ENCODE measurements at regions not wholly inside any gene's neighbourhood (a gene's known extent, or its start where the extent isn't known, plus 50 kb on each side); places are given as distances from the start of the nearest gene placed in this dataset.

DNA sequence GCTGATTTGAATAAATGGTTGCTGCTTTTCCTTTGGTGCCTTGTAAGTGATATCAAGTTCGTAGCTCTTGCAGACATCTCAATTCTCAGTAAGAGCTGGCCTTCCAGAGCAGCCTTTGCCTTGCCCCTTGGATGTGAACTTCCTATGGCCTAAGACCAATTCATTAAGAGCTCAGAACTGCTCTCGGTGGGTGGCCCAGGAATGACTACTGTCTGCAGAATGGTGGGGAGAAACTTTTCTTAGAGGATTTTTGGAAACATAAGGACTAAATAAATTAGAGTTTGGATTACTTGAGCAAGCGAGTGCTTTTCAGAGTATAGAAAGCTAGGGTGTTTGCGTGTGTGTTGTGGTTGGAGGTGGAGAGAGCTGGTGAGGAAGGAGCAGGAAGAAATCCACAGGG lies 306.4 kb upstream of the TBX3 start:
- Histone ChIP-seq H3K9ac (replicated peaks in 1 of 4; ENCODE audit: extremely low read depth in 1 of 4, low read depth in 3 of 4, low read length in 3 of 4) (no peak overlapping the region), H3K4me2 (ENCODE audit: insufficient read depth in 1 of 2, low read depth in 2 of 2, low read length in 2 of 2) (no peak overlapping the region), H4K8ac (ENCODE audit: extremely low read depth, insufficient read depth, low read length) (no peak overlapping the region), H3K9me3 (ENCODE audit: insufficient read depth in 2 of 2, low read depth in 1 of 2, low read length in 1 of 2) (0 out of 4 replicates have a peak, but pooled peaks cover 0 to 2% of the 10 kb centered on the region in 2 experiments), H3K4me3 (ENCODE audit: extremely low read depth in 1 of 4, insufficient read depth in 2 of 4, low read depth in 3 of 4, low read length in 4 of 4) (no peak overlapping the region), H2BK20ac (ENCODE audit: low read length) (no peak overlapping the region), H2AK5ac (ENCODE audit: low read depth, low read length) (no peak overlapping the region), H3K79me2 (ENCODE audit: control insufficient read depth in 1 of 2, insufficient read depth in 2 of 2, low read length in 2 of 2) (no peaks in the 10 kb centered on the region), H4K5ac (ENCODE audit: insufficient read length, low read depth, low read length) (no peak overlapping the region), H3K36me3 (ENCODE audit: control insufficient read depth in 2 of 4, insufficient read depth in 4 of 4, low read length in 3 of 4) (no peaks in the 10 kb centered on the region), H3K4me1 (replicated peaks in 1 of 4; ENCODE audit: control insufficient read depth in 3 of 4, insufficient read depth in 4 of 4, low read length in 3 of 4) (peaks cover 0 to 3% (median 0%) of the 10 kb centered on the region in 4 experiments; a peak in 2 of 7 replicates), H3K14ac (ENCODE audit: insufficient read length) (no peak overlapping the region), H4K91ac (replicated peaks; ENCODE audit: insufficient read length, low read length) (no peak overlapping the region), H3K56ac (replicated peaks; ENCODE audit: insufficient read length, low read depth, low read length) (no peak overlapping the region), H3K27me3 (replicated peaks in 1 of 4; ENCODE audit: control insufficient read depth in 3 of 4, extremely low read depth in 1 of 4, insufficient read depth in 3 of 4, low read length in 3 of 4) (no peaks in the 10 kb centered on the region), H2BK15ac (ENCODE audit: low read length) (no peak overlapping the region), H2BK12ac (ENCODE audit: low read depth, low read length) (no peak overlapping the region), H3K4ac (replicated peaks; ENCODE audit: insufficient read length, low read depth, low read length) (no peak overlapping the region), H2BK5ac (ENCODE audit: low read depth, low read length) (no peak overlapping the region), H3K23ac (ENCODE audit: insufficient read length) (no peak overlapping the region), H3K79me1 (ENCODE audit: low read depth, low read length) (no peaks in the 10 kb centered on the region), H4K20me1 (replicated peaks in 1 of 2; ENCODE audit: control insufficient read depth in 1 of 2, insufficient read depth in 2 of 2, low read length in 2 of 2) (no peaks in the 10 kb centered on the region), H2BK120ac (replicated peaks; ENCODE audit: low read depth, low read length) (no peak overlapping the region), H3K18ac (ENCODE audit: extremely low read depth, low read length) (no peak overlapping the region), H3K23me2 (ENCODE audit: low read depth, low read length) (peaks cover 2% of the 10 kb centered on the region; the same call in 1 of the 2 replicates), H2AFZ (ENCODE audit: low read length) (no peak overlapping the region), H3K27ac (ENCODE audit: low read depth, low read length) (no peak overlapping the region)
- ChIA-PET POLR2A (ENCODE audit: partially characterized antibody) (interaction anchor here (0.6 kb wide), 1 partner anchor 61 kb away, joined by 3 read pairs; no protein-coding TSS in a partner anchor), CTCF (ENCODE audit: partially characterized antibody) (interaction anchor here (0.7 to 0.9 kb wide), 2 partner anchors 12 to 366 kb away, joined by 3 read pairs; no protein-coding TSS in a partner anchor)
- FAIRE-seq (no peak), DNase-seq (ENCODE audit: low read depth in 1 of 2, low spot score in 2 of 2) (no peak)
- WGBS, 2 experiments (ENCODE audit: extremely low coverage in 1 of 2, insufficient coverage in 1 of 2, insufficient read length in 1 of 2, insufficient replicate concordance in 2 of 2, low coverage in 1 of 2, low lambda C conversion rate in 2 of 2, missing lambda C conversion rate in 1 of 2) = 87 to 100% methylated on average over 1 to 4 of the region's 4 CpGs
- TF ChIP-seq EP300 (IDR thresholded peaks at IDR 0.05; ENCODE audit: borderline replicate concordance in 1 of 2, low read depth in 2 of 2, low read length in 2 of 2) = no peak
- no peak for TF ChIP-seq RBBP5 (IDR thresholded peaks at IDR 0.05; ENCODE audit: borderline replicate concordance, low read depth, low read length)
- TF ChIP-seq SP1 (IDR thresholded peaks at IDR 0.05; ENCODE audit: low read depth, low read length) = no peak
- TF ChIP-seq CBX5 (IDR thresholded peaks at IDR 0.05; ENCODE audit: low read depth, low read length) = no peak
- no peak for TF ChIP-seq SAP30 (IDR thresholded peaks at IDR 0.05; ENCODE audit: insufficient read depth, insufficient replicate concordance, low read length)
- no peak for TF ChIP-seq ASH2L (IDR thresholded peaks at IDR 0.05; ENCODE audit: low read length)
- no peak for TF ChIP-seq NRF1 (IDR thresholded peaks at IDR 0.05; ENCODE audit: low read depth, low read length)
- TF ChIP-seq SP2 (IDR thresholded peaks at IDR 0.05; ENCODE audit: low read length) = no peak
- TF ChIP-seq RXRA (IDR thresholded peaks at IDR 0.05; ENCODE audit: insufficient read depth, low read depth, low read length) = no peak
- no peak for TF ChIP-seq SRF (IDR thresholded peaks at IDR 0.05; ENCODE audit: low read depth, low read length)
- no peak for TF ChIP-seq CTBP2 (IDR thresholded peaks at IDR 0.05; ENCODE audit: borderline replicate concordance, insufficient read depth, insufficient read length, low read length)
- no peak for TF ChIP-seq HDAC6 (IDR thresholded peaks at IDR 0.05; ENCODE audit: low read depth, low read length)
- TF ChIP-seq BRCA1 (IDR thresholded peaks at IDR 0.05; ENCODE audit: low read depth, low read length) = no peak
- TF ChIP-seq TBP (IDR thresholded peaks at IDR 0.05; ENCODE audit: low read depth, low read length) = no peak

Data from H1 (cell line).